Fibroblast of lung (primary cell): ENCODE measurements at regions not wholly inside any gene's neighbourhood (a gene's known extent, or its start where the extent isn't known, plus 50 kb on each side); places are given as distances from the start of the nearest gene placed in this dataset.

Experiments
- CTCF ChIP-seq, 2 donors: IDR thresholded peaks in 1 of 2; conservative IDR thresholded peaks in 1 of 2; 1 replicate in 1 of 2; 2 replicates in 1 of 2; pipeline ENCODE4 v1.5.1; 2011 to 2012; ENCODE audit warnings: low read length in 2 of 2, control low read depth in 1 of 2, inconsistent platforms in 1 of 2, low read depth in 1 of 2, mild to moderate bottlenecking in 1 of 2
- EZH2 ChIP-seq: IDR thresholded peaks from 2 replicates; pipeline ENCODE4 v1.5.1; 2012; ENCODE audit warnings: low read length, control low read depth, mild to moderate bottlenecking; ENCODE audit errors: missing control alignments

- TF ChIP-seq CTCF (conservative IDR thresholded peaks at IDR 0.05 in 1 of 2, IDR thresholded peaks at IDR 0.05 in 1 of 2; ENCODE audit: low read depth in 1 of 2, low read length in 2 of 2) (no peak), EZH2 (no peak)
Observed at GRCh38 chrX:5307416-5307815, 921.3 kb downstream of the NLGN4X start.
